HG03064 (cell line): ENCODE measurements at regions not wholly inside any gene's neighbourhood (a gene's known extent, or its start where the extent isn't known, plus 50 kb on each side); places are given as distances from the start of the nearest gene placed in this dataset.

ENCODE experiments used
- ATAC-seq: cut with Tn5 transposase; IDR thresholded peaks from one replicate; pipeline ENCODE4 v1.9.1; 2021; ENCODE audit warnings: low read depth; ENCODE audit not compliant: unreplicated experiment

GRCh38 chr7:106606120-106606519 is 54.8 kb downstream of the CCDC71L start:
- no peak for ATAC-seq

- ATAC-seq: no peak
Measured at GRCh38 chr7:106604971-106605370, 56.0 kb downstream of the CCDC71L start.

GRCh38 chr7:106604303-106604924 is 56.5 kb downstream of the CCDC71L start:
- no peak for ATAC-seq

DNA sequence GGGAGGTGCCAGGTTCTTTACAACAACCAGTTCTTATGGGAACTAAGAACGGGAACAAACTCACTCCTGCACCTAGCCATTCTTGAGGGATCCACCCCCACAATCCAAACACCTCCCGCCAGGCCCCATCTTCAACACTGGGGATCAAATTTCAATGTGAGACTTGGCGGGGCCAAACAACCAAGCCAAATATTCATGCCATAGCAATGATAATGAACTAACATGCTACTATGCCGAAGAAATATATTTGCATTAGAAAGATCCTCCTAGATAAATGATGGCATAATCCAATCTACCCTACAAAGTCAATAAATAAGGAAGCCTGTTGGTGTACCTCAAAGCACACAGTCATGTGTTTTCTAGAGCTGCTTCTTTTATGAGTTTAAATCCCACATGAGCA is 57.6 kb downstream of the CCDC71L start:
- no peak for ATAC-seq

DNA sequence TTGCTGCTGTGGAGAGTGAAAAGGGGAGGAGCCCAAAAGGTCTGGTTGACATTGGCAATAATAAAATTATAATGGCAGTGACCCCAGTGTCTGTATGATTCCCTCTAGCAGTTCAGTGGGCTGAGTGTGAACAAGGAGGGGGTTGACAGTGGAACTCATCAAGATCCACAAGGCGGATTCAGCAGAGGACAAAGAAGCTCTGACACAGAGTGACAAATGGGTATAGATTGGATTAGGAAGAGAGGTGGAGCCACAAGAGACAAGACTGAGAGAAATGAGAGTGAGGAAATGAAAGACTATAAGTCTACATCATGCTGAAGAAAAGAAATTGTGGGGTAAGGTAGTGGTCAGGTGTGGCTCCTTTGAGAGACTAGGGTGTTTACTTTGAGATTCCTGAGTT is 58.9 kb downstream of the CCDC71L start:
- ATAC-seq: no peak

DNA sequence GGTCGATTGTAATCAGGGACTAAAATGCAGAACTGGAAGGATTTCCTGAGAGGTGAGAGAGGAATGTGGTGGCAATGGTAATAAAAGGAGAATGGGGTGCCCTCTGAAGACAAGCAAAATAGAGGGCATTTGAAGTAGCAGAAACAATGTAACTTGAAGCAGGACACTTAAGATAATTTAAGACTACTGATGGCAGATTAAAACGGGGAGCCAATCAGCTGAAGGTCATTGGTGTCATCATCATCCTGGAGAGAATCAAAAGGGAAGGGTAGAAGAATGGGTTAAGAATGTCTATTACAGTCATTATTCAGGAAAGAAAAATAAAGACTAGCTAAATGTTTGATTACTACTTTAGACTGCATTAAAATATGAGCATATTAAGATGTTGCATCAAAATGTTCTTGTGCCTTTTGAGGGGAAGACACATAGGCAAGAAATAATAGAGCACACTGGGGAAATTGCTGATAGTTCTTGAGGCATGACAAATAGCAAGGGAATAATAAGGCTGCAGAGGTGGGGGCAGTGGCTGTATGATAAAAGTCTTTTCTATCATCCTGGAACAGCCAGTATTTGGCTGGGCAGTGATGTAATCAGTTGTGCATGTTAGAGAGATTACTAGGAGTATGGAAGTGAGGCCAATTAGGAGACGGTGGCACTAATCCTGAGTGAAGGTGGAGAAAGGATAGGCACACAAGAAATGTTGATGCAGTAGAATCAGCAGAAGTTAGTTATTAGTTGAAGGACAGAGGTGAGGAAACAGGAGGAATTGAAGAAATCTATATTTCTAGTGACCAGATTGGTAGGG is 60.2 kb downstream of the CCDC71L start:
- no peak for ATAC-seq

- no peak for ATAC-seq
Measured at GRCh38 chr7:106599343-106599698, 61.6 kb downstream of the CCDC71L start.

DNA sequence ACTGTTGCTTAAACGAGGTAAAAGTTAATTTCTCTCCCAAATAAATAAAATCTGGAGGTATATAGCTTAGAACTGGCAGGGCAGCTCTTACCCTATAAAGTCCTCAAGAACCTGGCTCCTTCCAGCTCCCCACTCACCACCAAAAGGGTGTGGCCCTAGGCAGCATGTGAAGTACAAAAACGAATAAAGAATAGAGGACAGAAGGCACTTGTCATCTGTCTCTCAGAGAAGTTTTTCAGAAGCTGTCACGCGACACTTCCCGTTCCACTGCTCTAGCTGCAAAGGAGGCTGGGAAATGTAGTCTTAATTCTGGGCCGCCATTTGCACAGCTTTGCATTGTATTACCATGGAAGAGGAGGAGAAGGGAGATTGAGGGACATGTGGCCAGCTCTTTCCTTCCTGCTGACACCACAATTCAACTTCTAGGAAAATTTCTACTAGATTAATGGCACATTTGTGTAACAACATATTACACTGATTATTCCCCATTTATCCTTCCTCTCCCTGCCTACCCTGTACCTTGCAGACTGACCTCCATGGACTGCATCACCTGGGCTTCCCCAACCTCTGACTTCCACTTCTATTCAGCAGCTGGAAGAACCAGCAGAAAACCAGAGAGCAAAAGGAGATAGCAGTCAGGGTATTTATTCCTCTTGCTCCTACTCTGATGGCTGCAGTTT is 62.2 kb downstream of the CCDC71L start:
- peak; percentile 96 for ATAC-seq

- ATAC-seq: no peak
Measured at GRCh38 chr7:106597751-106598546, 63.0 kb downstream of the CCDC71L start.

DNA sequence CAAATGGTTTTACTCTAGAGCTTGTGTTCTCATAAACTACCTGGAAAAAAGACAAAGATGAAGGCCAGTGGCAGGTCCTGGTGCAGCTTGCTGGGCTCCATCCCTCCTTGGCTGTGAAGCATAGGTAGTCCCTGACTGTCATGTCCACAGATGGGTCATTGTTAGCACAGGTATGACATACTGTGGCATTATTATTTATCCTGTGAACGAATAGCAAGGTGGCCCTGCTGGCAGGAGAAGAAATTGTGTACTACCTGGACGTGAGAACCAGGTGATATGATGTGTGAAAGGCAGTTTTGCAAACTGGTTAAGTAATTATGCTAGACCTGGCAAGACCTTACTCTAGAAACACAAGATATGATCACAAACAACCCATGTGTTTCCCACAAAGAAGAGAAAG is 63.9 kb downstream of the CCDC71L start:
- no peak for ATAC-seq

DNA sequence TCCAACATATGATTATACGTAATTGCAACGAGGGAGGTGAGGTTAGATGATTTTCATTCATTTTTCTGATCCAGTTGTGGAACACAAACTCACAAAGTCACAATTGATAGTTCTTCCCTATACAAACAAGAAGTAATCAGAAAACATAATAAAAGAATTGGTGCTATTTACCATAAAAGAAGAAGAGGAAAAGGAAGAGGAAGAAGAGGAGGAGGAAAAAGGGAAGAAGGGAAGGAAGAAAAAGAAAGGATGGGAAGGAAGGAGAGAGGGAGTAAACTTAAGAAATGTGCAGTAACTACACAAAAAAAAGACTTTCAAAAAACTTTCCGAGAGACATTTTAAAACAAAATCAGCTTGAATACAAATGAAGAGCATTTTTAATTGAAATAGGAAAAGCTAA is 65.0 kb downstream of the CCDC71L start:
- no peak for ATAC-seq

GRCh38 chr7:106593028-106593417 is 67.9 kb downstream of the CCDC71L start:
- ATAC-seq: no peak

DNA sequence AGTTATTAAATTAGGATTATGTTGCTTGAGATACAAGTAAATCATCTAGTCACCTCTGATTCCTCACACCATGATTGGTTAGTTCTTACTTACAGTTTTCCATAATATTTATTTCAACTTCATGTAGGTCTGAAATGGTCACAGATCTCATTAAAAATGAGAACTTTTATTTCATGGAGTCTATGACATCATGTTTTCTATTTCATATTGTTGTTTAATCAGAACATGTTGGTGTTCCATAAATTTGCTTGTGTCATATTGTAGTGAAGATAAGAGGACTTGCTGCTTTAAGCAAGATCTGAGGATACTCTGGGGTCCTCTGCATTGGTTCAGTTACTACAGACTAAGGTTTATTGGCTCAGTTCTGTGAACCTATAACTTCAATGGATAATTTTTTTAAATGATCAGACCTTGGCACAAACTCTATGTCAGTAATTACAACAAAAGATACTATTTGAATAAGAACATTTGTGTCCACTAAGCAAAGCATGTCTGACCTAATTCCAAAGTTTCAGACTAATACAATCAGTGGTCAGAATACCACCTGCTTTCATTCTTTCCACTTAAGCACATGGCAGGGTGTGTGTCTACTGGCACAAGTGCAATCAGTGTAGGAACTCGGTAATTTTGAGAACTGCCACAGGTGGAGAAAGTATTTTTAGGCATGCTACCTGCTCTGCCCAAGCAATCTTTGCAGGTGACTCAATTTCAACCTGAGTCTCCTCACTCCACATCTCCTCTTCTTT is 68.5 kb downstream of the CCDC71L start:
- ATAC-seq: no peak

DNA sequence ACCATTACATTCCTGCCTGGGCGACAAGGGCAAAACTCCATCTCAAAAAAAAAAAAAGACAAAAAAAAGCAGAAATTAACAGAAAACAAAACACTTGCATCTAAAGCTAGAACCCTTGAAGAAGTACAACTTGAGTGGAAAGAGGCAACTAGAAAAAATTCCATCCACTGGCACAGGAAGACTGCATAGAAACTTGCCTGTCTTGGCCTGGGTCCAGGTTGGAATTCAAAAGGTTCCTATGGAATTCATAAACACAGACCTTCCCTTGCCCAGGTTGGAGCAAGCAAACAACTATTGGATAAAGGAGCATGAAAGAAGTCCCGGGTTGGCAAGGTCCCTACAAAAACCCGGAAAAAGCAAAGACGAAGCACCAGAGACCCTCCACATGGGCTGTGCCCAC is 69.8 kb downstream of the CCDC71L start:
- ATAC-seq: no peak

DNA sequence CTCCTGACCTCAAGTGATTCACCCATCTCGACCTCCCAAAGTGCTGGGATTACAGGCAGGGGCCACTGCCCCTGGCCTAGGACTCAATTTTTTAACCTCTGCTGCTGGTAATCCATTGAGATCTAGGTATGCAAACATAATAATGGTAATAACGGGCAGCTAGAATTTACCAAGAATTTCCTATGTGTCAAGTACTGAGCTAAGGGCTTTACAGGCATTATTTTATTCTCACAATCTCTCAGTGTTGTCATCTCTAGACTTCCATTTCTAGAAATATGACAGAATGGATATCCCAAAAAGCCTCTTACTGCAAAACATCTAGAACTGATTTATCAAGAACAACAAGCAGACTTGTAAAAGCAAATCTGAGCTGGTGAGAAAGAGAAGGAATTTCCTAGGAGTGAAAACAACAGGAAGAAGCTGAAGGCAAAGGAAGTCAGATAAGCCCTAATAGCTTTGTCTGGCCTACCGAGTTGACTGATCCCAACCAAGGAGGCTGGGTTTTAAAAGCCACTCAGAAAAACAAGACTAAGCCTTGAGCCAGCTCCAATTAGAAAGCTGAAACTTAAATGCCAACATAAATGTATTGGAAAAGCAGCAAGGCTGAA is 70.6 kb downstream of the CCDC71L start:
- no peak for ATAC-seq

DNA sequence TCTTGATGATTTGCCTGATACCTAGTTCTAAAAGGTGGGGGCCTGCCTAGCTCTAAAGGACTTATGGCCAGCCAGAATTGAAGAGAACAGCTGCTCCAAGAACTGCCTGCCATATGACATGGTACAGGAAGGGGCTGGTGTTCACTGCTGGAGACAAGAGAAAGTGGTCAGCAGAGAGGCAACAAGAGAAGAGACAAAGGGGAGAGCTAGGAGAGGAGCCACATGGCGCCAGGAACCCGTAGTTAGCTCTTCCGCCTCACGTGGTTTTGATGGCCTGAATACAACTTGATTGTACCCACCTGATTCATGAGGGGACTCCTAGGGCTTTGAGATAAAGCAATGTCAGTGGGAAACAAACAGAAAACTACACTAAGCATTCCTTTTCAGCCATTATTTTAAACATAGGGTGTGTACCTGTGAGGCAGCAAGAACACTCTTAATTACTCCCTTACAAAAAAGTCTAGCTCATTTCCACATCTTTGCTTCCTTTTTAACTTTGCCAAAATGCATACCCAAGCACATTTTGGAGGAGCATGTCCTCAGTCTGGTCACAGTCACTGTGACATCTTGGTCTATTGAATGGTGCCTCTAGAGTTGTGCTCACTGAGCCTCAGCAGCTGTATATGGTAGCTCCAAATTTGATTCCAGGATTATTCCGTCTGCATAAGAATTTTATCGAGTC is 71.6 kb downstream of the CCDC71L start:
- ATAC-seq: no peak

GRCh38 chr7:106588422-106589197 is 72.3 kb downstream of the CCDC71L start:
- no peak for ATAC-seq

- no peak for ATAC-seq
Measured at GRCh38 chr7:106584914-106585759, 75.8 kb downstream of the CCDC71L start.
